Brain microvascular endothelial cell (primary cell): ENCODE measurements at regions not wholly inside any gene's neighbourhood (a gene's known extent, or its start where the extent isn't known, plus 50 kb on each side); places are given as distances from the start of the nearest gene placed in this dataset.

Source experiments
- DNase-seq: peaks from one replicate; pipeline ENCODE4 v3.0.0-alpha.2; 2020
- H3K27ac ChIP-seq: fragments of 250-450 bp; sonication (Bioruptor Pico); 2 replicates; pipeline ENCODE4 v1.5.1; 2020; ENCODE audit warnings: mild to moderate bottlenecking, moderate library complexity
- H3K27me3 ChIP-seq: fragments of 250-450 bp; sonication (Bioruptor Pico); replicated peaks from 2 replicates; pipeline ENCODE4 v1.5.1; 2020; ENCODE audit warnings: mild to moderate bottlenecking
- H3K36me3 ChIP-seq: fragments of 250-450 bp; sonication (Bioruptor Pico); replicated peaks from 2 replicates; pipeline ENCODE4 v1.5.1; 2020; ENCODE audit warnings: mild to moderate bottlenecking
- H3K4me3 ChIP-seq: 2 replicates; pipeline ENCODE4 v1.5.1; 2011; ENCODE audit warnings: low read depth, mild to moderate bottlenecking, control low read depth, low read length, moderate library complexity
- CTCF ChIP-seq: IDR thresholded peaks from 2 replicates; pipeline ENCODE4 v1.5.1; 2011; ENCODE audit warnings: low read depth, mild to moderate bottlenecking, moderate library complexity, low read length, control low read depth, inconsistent platforms; ENCODE audit errors: missing control alignments
- in situ Hi-C: cut with HindIII; loops from 2 replicates; pipeline ENCODE4 v1.10.0; 2017; ENCODE audit warnings: low sequenced_read_pairs, low pct_ligation_motif_present

GRCh38 chr7:21300692-21301091 lies 127.2 kb upstream of the SP4 start:
- no peak overlapping the region for H3K4me3 ChIP-seq
- H3K27ac ChIP-seq = no peak overlapping the region
- DNase-seq = no peak
- in situ Hi-C loops = no loop called here
- H3K36me3 ChIP-seq = no peaks in the 10 kb centered on the region
- H3K27me3 ChIP-seq = no peaks in the 10 kb centered on the region
- peak; percentile 33 for TF ChIP-seq CTCF

GRCh38 chr7:21304808-21305375 lies 123.0 kb upstream of the SP4 start:
- in situ Hi-C loops = no loop called here
- Histone ChIP-seq H3K4me3 (no peak overlapping the region), H3K27me3 (no peaks in the 10 kb centered on the region), H3K36me3 (no peaks in the 10 kb centered on the region), H3K27ac (no peak overlapping the region)
- no peak for DNase-seq
- TF ChIP-seq CTCF = no peak

GRCh38 chr7:21305455-21306235 lies 122.2 kb upstream of the SP4 start:
- no peak for TF ChIP-seq CTCF
- Histone ChIP-seq H3K36me3 (no peaks in the 10 kb centered on the region), H3K27ac (no peak overlapping the region), H3K4me3 (no peak overlapping the region), H3K27me3 (no peaks in the 10 kb centered on the region)
- in situ Hi-C loops = no loop called here
- no peak for DNase-seq

- no peaks in the 10 kb centered on the region for H3K27me3 ChIP-seq
- no peak for DNase-seq
- in situ Hi-C loops = no loop called here
- no peak overlapping the region for H3K4me3 ChIP-seq
- no peak overlapping the region for H3K27ac ChIP-seq
- H3K36me3 ChIP-seq = no peaks in the 10 kb centered on the region
- TF ChIP-seq CTCF = no peak
These were observed 112.9 kb upstream of the SP4 start for GRCh38 chr7:21314954-21315353.

- Histone ChIP-seq H3K27ac (no peak overlapping the region), H3K27me3 (no peaks in the 10 kb centered on the region), H3K36me3 (no peaks in the 10 kb centered on the region), H3K4me3 (no peak overlapping the region)
- DNase-seq = no peak
- in situ Hi-C loops = no loop called here
- TF ChIP-seq CTCF = no peak
These were observed 109.6 kb upstream of the SP4 start for GRCh38 chr7:21317966-21318915.
